Fibroblast of pulmonary artery (primary cell): ENCODE measurements at regions not wholly inside any gene's neighbourhood (a gene's known extent, or its start where the extent isn't known, plus 50 kb on each side); places are given as distances from the start of the nearest gene placed in this dataset.

Experiments used
- DNase-seq: peaks from one replicate; pipeline ENCODE4 v3.0.0-alpha.2; 2010; ENCODE audit warnings: low read depth
- H3K4me3 ChIP-seq: replicated peaks from 2 replicates; pipeline ENCODE4 v1.5.1; 2011; ENCODE audit warnings: low read depth, mild to moderate bottlenecking, control low read depth, low read length, moderate library complexity
- CTCF ChIP-seq: IDR thresholded peaks from 2 replicates; pipeline ENCODE4 v1.5.1; 2011; ENCODE audit warnings: mild to moderate bottlenecking, control low read depth, low read length, inconsistent platforms; ENCODE audit errors: missing control alignments

- H3K4me3 ChIP-seq, result no peak overlapping the region
- DNase-seq, result no peak
- TF ChIP-seq CTCF, result no peak
Observed at GRCh38 chr11:41989823-41990380, 530.5 kb upstream of the LRRC4C start.

- no peak overlapping the region for H3K4me3 ChIP-seq
- no peak for TF ChIP-seq CTCF
- no peak for DNase-seq
Observed at GRCh38 chr11:41996533-41996932, 537.1 kb upstream of the LRRC4C start.

GRCh38 chr11:41997844-41998401 is 538.5 kb upstream of the LRRC4C start:
- DNase-seq, result no peak
- no peak overlapping the region for H3K4me3 ChIP-seq
- TF ChIP-seq CTCF, result no peak

- TF ChIP-seq CTCF, result no peak
- no peak overlapping the region for H3K4me3 ChIP-seq
- DNase-seq, result no peak
Observed at GRCh38 chr11:41999066-41999465, 539.6 kb upstream of the LRRC4C start.

GRCh38 chr11:42003801-42004200 is 544.3 kb upstream of the LRRC4C start:
- no peak overlapping the region for H3K4me3 ChIP-seq
- TF ChIP-seq CTCF, result no peak
- no peak for DNase-seq

- no peak for DNase-seq
- H3K4me3 ChIP-seq, result no peak overlapping the region
- TF ChIP-seq CTCF, result no peak
Observed at GRCh38 chr11:42006766-42007165, 547.3 kb upstream of the LRRC4C start.

- no peak for TF ChIP-seq CTCF
- no peak overlapping the region for H3K4me3 ChIP-seq
- DNase-seq, result no peak
Observed at GRCh38 chr11:42012271-42012670, 552.8 kb upstream of the LRRC4C start.
